Activated T-helper 2 cell treated with anti-CD3 and anti-CD28 coated beads, Interferon-gamma antibody, Interleukin-2, Interleukin-4, amounts not matched to agents 10 μg/mL and 5 μg/mL and 100 μg/mL, durations not matched to agents 14 hours and 24 hours and 36 hours (primary cell): ENCODE measurements at regions not wholly inside any gene's neighbourhood (a gene's known extent, or its start where the extent isn't known, plus 50 kb on each side); places are given as distances from the start of the nearest gene placed in this dataset.

Source experiments
- DNase-seq: peaks from one replicate; pipeline ENCODE4 v3.0.0; 2021; ENCODE audit warnings: low spot score
- H3K27ac Mint-ChIP-seq: one replicate; pipeline ENCODE4 v1.8.0; 2021; ENCODE audit warnings: mixed read lengths
- H3K27me3 Mint-ChIP-seq: one replicate; pipeline ENCODE4 v1.8.0; 2021; ENCODE audit warnings: low read depth, mixed read lengths
- H3K36me3 Mint-ChIP-seq: one replicate; pipeline ENCODE4 v1.8.0; 2021; ENCODE audit warnings: low read depth, mixed read lengths
- H3K4me1 Mint-ChIP-seq: one replicate; pipeline ENCODE4 v1.8.0; 2021; ENCODE audit warnings: low read depth, mixed read lengths
- H3K4me3 Mint-ChIP-seq: one replicate; pipeline ENCODE4 v1.8.0; 2021; ENCODE audit warnings: low read depth, mild to moderate bottlenecking, moderate library complexity, mixed read lengths
- H3K9me3 Mint-ChIP-seq: one replicate; pipeline ENCODE4 v1.8.0; 2021; ENCODE audit warnings: mixed read lengths
- intact Hi-C: fragments of 100-400 bp; cut with micrococcal nuclease; formaldehyde crosslinking; loops from one replicate; pipeline ENCODE4 v1.15.1; 2023

GRCh38 chrX:9222299-9222698 lies 188.4 kb upstream of the FAM9B start:
- peaks cover 2% of the 10 kb centered on the region for H3K27me3 Mint-ChIP-seq
- no peak overlapping the region for H3K27ac Mint-ChIP-seq
- H3K4me3 Mint-ChIP-seq, result no peak overlapping the region
- DNase-seq, result no peak
- H3K9me3 Mint-ChIP-seq, result peaks cover 7% of the 10 kb centered on the region
- intact Hi-C loops, result no loop called here
- no peaks in the 10 kb centered on the region for H3K36me3 Mint-ChIP-seq
- H3K4me1 Mint-ChIP-seq, result peaks cover 9% of the 10 kb centered on the region

GRCh38 chrX:9227276-9227675 lies 193.3 kb upstream of the FAM9B start:
- Mint-ChIP-seq H3K36me3 (peaks cover 2% of the 10 kb centered on the region), H3K27me3 (peaks cover 2% of the 10 kb centered on the region), H3K9me3 (peaks cover 4% of the 10 kb centered on the region), H3K27ac (no peak overlapping the region), H3K4me1 (peaks cover 11% of the 10 kb centered on the region), H3K4me3 (no peak overlapping the region)
- DNase-seq, result no peak
- intact Hi-C loops, result loop anchor here (1.0 kb wide), 1 partner anchor 229 kb away; no protein-coding TSS in a partner anchor

DNA sequence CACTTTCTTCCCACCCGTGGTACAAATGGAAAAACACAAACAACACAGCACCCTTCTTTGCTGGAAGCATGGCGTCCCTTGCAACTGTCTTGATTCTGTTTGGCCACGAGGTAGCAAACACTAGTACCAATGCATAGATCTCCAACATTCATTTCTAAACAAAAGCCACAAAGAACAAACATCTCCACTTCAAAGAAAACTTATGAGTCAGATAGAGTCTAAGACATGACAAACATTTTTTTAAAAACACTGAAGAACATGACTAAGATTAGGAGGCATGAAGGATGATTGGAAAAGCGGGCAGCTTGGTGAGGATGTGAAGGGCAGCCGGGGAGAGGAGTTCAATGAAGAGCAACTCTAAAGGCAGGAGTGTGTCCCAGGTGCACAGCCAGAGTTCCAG lies 197.6 kb upstream of the FAM9B start:
- peaks cover 10% of the 10 kb centered on the region for H3K4me1 Mint-ChIP-seq
- no peak for DNase-seq
- H3K27me3 Mint-ChIP-seq, result peaks cover 2% of the 10 kb centered on the region
- intact Hi-C loops, result loop anchor here (2.0 to 5.0 kb wide), 2 partner anchors 53 to 111 kb away; no protein-coding TSS in a partner anchor
- H3K27ac Mint-ChIP-seq, result no peak overlapping the region
- H3K9me3 Mint-ChIP-seq, result no peaks in the 10 kb centered on the region
- H3K36me3 Mint-ChIP-seq, result peaks cover 5% of the 10 kb centered on the region
- H3K4me3 Mint-ChIP-seq, result no peak overlapping the region

DNA sequence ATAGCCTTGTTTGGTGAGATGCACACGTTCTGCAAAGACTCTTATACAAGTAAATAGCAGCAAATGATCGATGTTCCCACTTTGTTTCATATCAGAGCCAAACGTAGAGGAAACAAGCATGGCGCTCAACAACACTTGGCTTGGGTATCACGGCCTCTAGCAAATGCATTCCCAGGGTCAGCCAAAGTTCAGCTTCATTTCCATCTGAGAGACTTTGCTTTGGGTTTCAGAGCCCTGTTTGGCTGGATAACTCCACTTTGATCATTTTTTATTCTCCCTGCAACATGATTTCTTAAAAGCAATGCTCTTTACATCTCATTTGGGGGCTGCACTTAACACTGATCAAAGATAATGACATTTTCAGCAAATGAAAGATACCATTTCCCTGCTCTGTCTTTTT lies 199.2 kb upstream of the FAM9B start:
- H3K36me3 Mint-ChIP-seq, result peaks cover 5% of the 10 kb centered on the region
- H3K4me3 Mint-ChIP-seq, result no peak overlapping the region
- no peaks in the 10 kb centered on the region for H3K9me3 Mint-ChIP-seq
- H3K27ac Mint-ChIP-seq, result no peak overlapping the region
- intact Hi-C loops, result loop anchor here (5.0 kb wide), 1 partner anchor 109 kb away; no protein-coding TSS in a partner anchor
- peaks cover 2% of the 10 kb centered on the region for H3K27me3 Mint-ChIP-seq
- no peak for DNase-seq
- peaks cover 10% of the 10 kb centered on the region for H3K4me1 Mint-ChIP-seq

GRCh38 chrX:9234315-9234714 lies 200.4 kb upstream of the FAM9B start:
- Mint-ChIP-seq H3K27ac (no peak overlapping the region), H3K4me3 (no peak overlapping the region), H3K36me3 (peaks cover 5% of the 10 kb centered on the region), H3K27me3 (peaks cover 2% of the 10 kb centered on the region), H3K9me3 (no peaks in the 10 kb centered on the region), H3K4me1 (peaks cover 10% of the 10 kb centered on the region)
- no peak for DNase-seq
- intact Hi-C loops, result loop anchor here (5.0 kb wide), 1 partner anchor 108 kb away; no protein-coding TSS in a partner anchor

GRCh38 chrX:9235722-9236121 lies 201.8 kb upstream of the FAM9B start:
- Mint-ChIP-seq H3K4me1 (peaks cover 7% of the 10 kb centered on the region), H3K27me3 (peaks cover 2% of the 10 kb centered on the region), H3K9me3 (no peaks in the 10 kb centered on the region), H3K27ac (no peak overlapping the region), H3K36me3 (peaks cover 3% of the 10 kb centered on the region), H3K4me3 (no peak overlapping the region)
- DNase-seq, result no peak
- intact Hi-C loops, result no loop called here

GRCh38 chrX:9240956-9241355 lies 207.0 kb upstream of the FAM9B start:
- Mint-ChIP-seq H3K27ac (no peak overlapping the region), H3K4me3 (no peak overlapping the region), H3K4me1 (no peaks in the 10 kb centered on the region), H3K27me3 (peaks cover 4% of the 10 kb centered on the region), H3K9me3 (no peaks in the 10 kb centered on the region), H3K36me3 (no peaks in the 10 kb centered on the region)
- no peak for DNase-seq
- intact Hi-C loops, result no loop called here

DNA sequence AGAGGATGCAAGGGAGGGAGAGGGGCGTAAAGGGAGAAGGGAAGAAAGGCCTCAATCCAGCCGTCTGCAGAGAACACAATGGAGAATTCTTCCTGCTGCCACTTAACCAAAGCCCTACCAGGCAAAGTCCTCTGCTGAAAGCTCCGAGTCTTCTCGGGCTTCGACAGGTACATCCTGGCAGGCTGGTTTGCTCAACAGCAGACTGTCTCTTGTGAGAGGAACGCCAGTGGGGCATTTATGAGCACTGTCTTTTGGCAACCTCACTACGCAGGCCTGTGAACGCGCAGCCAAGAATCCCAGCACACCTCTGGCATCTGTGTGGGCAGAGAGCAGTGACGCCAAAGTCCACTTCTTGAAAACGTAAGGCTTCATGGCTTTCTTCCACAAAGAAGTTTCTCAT lies 207.5 kb upstream of the FAM9B start:
- intact Hi-C loops, result no loop called here

GRCh38 chrX:9249051-9249846 lies 215.3 kb upstream of the FAM9B start:
- H3K27me3 Mint-ChIP-seq, result no peaks in the 10 kb centered on the region
- DNase-seq, result no peak
- no peak overlapping the region for H3K27ac Mint-ChIP-seq
- no peaks in the 10 kb centered on the region for H3K36me3 Mint-ChIP-seq
- H3K4me3 Mint-ChIP-seq, result no peak overlapping the region
- H3K4me1 Mint-ChIP-seq, result peaks cover 10% of the 10 kb centered on the region
- no peaks in the 10 kb centered on the region for H3K9me3 Mint-ChIP-seq
- intact Hi-C loops, result no loop called here

More for the DNA sequence above, 207.5 kb upstream of the FAM9B start:
- DNase-seq, result no peak
- H3K9me3 Mint-ChIP-seq, result no peaks in the 10 kb centered on the region
- H3K27ac Mint-ChIP-seq, result no peak overlapping the region
- H3K4me3 Mint-ChIP-seq, result no peak overlapping the region
- H3K4me1 Mint-ChIP-seq, result no peaks in the 10 kb centered on the region
- H3K36me3 Mint-ChIP-seq, result no peaks in the 10 kb centered on the region
- H3K27me3 Mint-ChIP-seq, result peaks cover 4% of the 10 kb centered on the region

DNA sequence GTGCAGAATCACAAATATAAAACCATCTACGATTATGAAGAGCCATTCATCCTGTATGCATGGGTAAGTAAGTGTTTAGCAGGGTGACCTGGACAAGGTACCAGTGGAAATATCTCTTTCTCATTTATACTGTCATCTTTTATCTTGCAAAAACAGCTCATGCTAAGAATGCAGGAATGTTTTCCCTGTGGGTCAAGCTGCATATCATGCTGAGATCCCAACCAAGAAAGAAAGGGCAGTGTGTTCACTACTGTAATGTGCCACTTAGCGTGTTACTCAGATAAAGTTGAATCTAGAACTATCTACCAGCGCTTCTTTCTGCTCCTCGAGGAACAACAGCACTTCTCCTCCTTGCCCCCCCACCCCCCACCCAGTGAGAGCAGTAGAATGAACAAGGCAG lies 212.7 kb upstream of the TBL1X start:
- intact Hi-C loops, result loop anchor here (10.0 kb wide), 2 partner anchors 87 to 213 kb away; partner anchors contain the start of gene TBL1X
- no peak for DNase-seq
- H3K9me3 Mint-ChIP-seq, result no peaks in the 10 kb centered on the region
- no peaks in the 10 kb centered on the region for H3K36me3 Mint-ChIP-seq
- H3K4me1 Mint-ChIP-seq, result peaks cover 16% of the 10 kb centered on the region
- no peak overlapping the region for H3K4me3 Mint-ChIP-seq
- no peak overlapping the region for H3K27ac Mint-ChIP-seq
- no peaks in the 10 kb centered on the region for H3K27me3 Mint-ChIP-seq

DNA sequence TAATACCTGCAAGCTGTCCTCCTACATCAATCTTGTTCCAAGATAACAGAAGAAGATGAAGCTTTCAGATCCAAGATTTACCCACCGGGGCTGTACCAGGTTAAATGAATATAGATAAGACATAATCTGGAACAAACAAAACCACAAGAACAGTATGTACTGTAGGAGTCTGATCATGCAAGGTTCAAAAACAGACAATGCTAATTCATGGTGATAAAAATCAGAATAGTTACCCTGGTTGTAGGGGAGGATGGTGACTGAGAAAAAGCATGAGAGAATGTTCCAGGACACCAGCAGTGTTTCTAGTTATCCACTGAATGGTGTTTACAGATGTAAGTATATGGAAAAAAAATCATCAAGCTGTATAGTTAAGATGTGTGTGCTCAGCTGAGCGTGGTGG lies 211.6 kb upstream of the TBL1X start:
- H3K27ac Mint-ChIP-seq, result no peak overlapping the region
- no peaks in the 10 kb centered on the region for H3K9me3 Mint-ChIP-seq
- H3K4me1 Mint-ChIP-seq, result peaks cover 21% of the 10 kb centered on the region
- DNase-seq, result no peak
- no peak overlapping the region for H3K4me3 Mint-ChIP-seq
- H3K27me3 Mint-ChIP-seq, result no peaks in the 10 kb centered on the region
- intact Hi-C loops, result loop anchor here (10.0 kb wide), 2 partner anchors 88 to 212 kb away; partner anchors contain the start of gene TBL1X
- H3K36me3 Mint-ChIP-seq, result no peaks in the 10 kb centered on the region

DNA sequence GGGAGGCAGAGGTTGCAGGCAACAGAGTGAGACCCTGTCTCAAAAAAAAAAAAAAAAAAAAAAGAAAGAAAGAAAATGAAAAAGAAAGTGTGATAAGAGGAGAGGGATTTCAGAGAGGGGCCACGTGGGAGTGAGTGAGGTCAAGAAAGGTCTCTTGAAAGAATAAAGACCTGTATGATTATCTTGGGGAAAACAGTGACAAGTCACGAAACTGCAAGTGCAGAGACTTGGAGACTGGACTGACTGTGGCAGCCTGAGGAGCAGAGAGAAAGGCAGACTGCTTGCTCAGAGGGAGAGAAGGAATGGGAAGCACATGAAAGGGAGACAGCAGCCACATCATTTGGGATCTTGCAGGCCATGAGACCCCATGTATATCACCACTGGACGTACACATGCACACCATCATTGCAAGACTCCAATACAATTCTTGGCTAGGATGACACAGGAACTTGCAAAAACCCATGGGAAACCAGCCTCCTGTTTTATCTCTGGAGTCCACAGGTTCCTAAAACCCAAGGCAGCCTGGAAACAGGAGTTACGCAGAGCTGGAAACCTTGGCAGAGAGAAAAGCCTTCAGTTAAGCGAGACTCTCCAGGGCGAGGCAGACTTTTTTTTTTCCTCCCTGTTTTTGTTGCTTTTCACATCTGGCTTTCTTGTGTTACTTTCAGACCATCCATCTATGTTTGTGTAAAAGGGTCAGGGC lies 207.0 kb upstream of the TBL1X start:
- peaks cover 17% of the 10 kb centered on the region for H3K36me3 Mint-ChIP-seq
- DNase-seq, result no peak
- peak overlapping the region; percentile 31 for H3K4me3 Mint-ChIP-seq
- H3K27me3 Mint-ChIP-seq, result no peaks in the 10 kb centered on the region
- H3K27ac Mint-ChIP-seq, result peak overlapping the region; percentile 84
- intact Hi-C loops, result loop anchor here (2.0 to 10.0 kb wide), 4 partner anchors 27 to 419 kb away; partner anchors contain the start of gene TBL1X
- peaks cover 41% of the 10 kb centered on the region for H3K4me1 Mint-ChIP-seq
- H3K9me3 Mint-ChIP-seq, result peaks cover 16% of the 10 kb centered on the region
